NCI-H460 (cell line): ENCODE measurements at regions not wholly inside any gene's neighbourhood (a gene's known extent, or its start where the extent isn't known, plus 50 kb on each side); places are given as distances from the start of the nearest gene placed in this dataset.
A peak's percentile ranks its signal among the peaks of the same experiment; 100 is the strongest.

Experiments used
- DNase-seq: peaks from one replicate; pipeline ENCODE4 v3.0.0-alpha.2; 2016; ENCODE audit warnings: low read depth; ENCODE audit errors: extremely low read depth

DNA sequence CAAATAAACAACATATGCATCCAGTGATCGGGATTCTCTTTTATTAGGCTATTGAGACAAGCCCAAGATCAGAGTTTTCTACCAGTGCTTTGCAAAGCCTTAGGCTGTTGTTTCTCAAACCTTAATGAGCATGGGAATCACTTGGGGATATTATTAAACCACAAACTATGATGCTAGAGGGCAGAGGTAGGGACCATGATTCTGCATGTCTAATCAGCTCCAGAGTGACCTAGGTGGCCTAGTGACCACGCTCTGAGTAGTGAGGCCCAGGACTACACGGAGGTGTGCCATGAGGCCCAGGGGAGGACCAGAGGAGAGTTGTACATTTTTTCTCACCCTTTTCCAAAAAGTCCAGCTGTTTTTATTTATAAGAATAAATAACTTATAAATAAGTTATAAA lies 298.5 kb upstream of the TLE4 start:
- no peak for DNase-seq

- no peak for DNase-seq
Measured at GRCh38 chr9:79279356-79279755, 292.4 kb upstream of the TLE4 start.

GRCh38 chr9:79280691-79281090 lies 291.1 kb upstream of the TLE4 start:
- no peak for DNase-seq

DNA sequence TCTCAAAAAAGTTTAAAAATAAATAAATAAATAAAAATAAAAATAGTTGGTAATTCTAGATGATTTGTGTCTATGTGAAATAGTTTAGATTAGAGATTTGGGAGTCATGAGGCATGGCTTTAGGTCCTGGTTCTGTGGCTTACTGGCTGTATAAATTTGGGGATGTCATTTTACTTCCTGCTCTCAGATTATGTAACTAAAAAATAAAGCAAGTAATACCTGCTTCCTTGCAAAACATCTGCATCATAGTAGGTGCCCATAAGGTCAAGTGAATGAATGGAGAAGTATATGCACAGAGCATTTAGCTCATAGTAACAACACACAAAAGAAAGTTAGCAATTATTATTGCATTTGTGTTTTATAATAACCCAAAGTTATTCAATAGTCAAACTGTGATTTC lies 287.7 kb upstream of the TLE4 start:
- no peak for DNase-seq

DNA sequence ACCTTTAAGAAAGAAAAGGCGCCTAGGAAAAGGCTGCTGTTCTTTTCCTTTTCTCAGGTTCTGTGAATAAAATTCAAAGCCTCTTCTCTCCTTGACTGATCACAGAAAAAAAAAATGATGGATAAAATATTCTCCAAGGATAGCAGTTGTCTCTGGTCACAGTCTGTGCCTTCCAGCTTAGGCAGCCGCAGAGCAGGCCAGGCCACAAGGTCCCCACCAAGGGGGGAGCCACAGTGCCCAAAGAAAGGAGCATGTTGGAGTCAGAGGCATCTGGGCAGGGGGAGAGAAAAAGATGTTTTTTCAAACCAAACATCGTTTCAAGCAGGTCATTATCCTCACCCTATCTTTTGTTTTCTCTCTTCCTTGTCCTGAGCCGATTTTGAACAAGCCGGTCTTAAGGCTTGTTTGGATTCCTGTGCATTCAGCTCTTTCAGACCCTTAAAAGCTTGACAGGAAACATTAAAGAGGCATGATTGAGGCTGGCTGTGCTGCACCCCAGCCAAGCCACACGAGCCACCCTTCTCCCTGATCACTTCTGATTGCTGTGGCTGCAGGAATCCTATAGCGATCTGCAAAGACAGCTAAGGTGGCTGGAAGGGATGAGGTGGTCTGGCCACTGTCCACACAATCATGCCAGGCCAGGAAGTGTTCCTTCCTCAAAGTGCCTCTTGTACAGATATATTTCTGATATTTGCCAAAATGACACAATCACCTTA lies 284.6 kb upstream of the TLE4 start:
- DNase-seq: no peak

DNA sequence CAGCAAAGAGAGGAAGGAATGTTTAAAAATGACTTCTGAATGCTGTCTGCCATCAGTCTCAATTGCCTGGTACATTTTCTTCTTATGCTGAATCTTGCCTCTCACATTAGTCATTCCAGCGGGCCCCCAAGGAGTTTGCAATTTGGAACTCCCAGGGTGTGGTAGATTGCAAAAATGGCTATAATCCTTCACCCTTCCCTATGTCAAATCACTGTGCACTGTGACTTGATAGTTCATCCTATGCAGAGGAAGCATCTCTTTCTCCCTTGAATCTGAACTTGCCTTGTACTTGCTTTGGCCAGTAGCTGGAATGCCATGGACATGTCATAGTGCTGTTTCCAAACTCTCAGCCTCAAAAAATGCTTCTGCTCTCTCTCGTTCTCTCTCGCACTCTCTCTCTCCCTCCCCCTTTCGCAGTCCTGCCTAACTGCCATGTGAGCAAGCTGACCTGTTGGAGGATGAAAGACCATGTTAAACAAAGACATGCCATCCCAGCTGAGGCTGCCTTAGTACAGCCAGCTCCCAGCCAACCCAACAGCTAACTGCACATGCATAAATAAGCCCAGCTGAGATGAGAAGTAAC lies 284.0 kb upstream of the TLE4 start:
- no peak for DNase-seq

DNA sequence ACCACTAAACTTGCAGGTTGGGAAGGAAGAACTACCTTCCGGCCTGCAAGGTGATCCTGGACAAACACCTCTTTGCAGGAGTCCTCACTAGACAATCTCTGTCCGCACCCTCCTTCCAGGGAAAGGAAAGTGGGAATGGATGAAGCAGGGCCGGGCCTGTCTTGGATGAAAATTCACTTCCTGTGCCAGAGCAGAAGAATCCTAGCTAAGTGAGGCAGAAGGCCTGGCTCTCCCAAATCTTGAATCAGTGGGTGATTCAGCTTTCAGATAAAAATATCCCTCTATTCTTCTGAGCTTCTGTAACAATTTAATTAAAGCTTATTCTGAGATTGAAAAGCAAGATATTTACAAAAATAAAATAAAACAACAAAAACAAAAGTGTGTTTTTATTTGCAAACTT lies 281.9 kb upstream of the TLE4 start:
- no peak for DNase-seq

DNA sequence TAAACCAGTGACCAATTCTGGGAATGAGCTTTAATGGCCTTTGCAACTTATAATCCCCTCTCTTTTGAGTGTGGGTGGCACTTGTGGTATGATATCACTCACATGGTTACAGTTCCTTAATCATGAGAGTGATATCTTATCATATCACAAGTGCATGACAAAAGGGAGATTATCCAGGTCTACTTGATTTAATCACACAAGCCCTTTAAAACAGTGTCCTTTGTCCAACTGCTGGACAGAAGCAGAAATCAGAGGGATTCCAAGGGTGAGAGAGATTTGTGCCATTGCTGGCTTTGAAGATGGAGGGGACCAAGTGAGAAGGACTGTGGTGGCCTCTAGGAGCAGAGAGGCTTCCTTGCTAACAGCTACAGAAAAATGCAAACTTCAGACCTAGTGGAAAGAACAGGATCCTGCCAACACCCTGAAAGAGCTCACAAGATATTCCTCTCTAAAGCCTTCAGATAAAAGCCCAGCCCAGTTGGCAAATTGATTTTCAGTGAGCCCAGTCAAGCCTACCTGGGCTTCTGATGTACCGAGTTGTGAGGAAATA lies 279.0 kb upstream of the TLE4 start:
- no peak for DNase-seq

DNA sequence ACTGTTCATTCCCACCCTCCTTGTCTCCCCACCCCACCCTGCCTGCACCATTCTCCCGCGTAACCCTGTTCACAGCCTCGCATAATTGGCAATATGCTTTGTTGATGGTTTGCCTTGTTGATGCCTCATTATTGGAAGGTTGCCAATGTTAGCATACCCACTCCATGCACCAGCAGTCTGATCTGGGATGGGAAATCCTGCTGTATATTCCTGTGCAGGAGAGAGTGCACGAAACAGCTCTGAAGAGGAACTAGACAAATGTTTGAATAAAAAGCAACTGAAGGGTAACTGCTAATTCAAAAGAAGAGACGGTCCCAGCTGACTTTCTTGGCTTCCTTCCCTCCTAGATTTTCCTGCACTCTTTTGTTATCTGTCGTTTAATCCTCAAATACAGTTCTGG lies 271.7 kb upstream of the TLE4 start:
- DNase-seq: no peak

- no peak for DNase-seq
Measured at GRCh38 chr9:79301085-79301484, 270.7 kb upstream of the TLE4 start.

GRCh38 chr9:79301551-79302391 lies 270.0 kb upstream of the TLE4 start:
- no peak for DNase-seq

- no peak for DNase-seq
Measured at GRCh38 chr9:79302569-79302968, 269.2 kb upstream of the TLE4 start.

DNA sequence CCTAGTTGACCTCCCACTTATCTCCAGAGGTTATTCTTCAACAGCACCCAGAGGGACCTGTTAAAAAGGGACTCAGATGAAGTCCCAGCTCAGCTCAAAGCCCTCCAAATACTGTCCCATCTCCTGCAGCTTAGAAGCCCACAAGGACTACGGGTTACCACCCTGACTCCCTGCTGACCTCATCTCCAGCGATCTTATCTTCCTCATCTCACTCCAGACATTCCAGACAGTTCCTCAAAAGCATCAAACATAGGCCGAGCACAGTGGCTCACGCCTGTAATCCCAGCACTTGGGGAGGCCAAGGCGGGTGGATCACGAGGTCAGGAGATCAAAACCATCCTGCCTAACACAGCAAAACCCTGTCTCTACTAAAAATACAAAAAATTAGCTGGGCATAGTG lies 263.8 kb upstream of the TLE4 start:
- DNase-seq: no peak

- DNase-seq: no peak
Measured at GRCh38 chr9:79312686-79313421, 258.9 kb upstream of the TLE4 start.

- no peak for DNase-seq
Measured at GRCh38 chr9:79325501-79325900, 246.3 kb upstream of the TLE4 start.

DNA sequence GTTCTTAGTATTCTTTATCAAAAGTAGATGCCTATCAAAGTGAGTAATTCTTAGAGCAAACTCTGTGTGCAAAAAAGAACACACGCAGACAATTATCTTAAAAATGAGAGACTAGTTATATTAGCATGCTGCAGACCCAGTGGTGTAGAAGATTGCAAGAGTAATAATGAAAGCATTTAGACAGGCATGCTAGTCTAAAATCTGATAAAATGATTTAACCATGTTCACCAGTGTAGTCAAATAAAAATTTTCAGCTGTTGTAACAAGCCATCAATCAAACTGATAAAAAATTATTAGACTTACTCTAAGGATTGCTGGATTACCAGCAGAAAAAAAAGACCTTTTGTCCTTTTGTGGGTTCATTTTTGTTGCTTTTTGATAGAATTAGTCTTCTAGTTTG lies 241.9 kb upstream of the TLE4 start:
- DNase-seq: no peak

DNA sequence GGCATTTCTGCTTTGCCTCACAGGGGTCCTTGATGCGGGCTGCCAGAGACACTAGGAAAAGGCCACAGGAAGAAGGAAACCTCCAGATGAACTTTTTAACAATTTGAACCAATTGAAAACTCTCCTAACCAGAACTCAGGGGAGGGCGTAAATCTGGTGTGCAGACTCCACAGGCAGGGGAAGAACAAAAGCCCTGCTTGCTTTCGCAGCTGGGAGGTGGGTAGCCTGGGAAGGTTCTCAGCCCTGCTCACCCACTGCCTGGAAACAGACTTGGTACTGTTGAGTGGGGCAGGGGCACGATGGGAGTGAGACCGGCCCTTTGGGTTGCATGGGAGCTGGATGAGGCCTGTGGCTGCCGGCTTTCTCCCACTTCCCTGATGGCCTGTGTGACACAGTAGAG lies 237.8 kb upstream of the TLE4 start:
- no peak for DNase-seq

DNA sequence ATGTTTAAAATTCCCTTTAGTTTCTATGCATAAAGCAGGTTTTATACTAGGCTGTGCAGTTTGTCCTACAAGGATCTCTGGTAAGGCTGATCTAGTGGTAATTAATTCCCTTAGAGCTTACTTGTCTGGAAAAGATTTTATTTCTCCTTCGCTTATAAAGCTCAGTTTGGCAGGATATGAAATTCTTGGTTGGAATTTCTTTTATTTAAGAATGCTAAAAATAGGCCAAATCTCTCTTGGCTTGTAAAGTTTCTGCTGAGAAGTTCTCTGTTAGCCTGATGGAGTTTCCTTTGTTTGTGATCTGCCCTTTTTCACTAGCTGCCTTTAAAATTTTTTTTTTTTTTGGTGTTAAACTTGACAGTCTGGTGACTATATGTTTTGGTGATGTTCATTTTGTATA lies 237.1 kb upstream of the TLE4 start:
- no peak for DNase-seq

- DNase-seq: no peak
Measured at GRCh38 chr9:79335987-79336386, 235.8 kb upstream of the TLE4 start.

- peak; percentile 56 for DNase-seq
Measured at GRCh38 chr9:79341561-79341960, 230.2 kb upstream of the TLE4 start.
